ENCODE measurements at regions not wholly inside any gene's neighbourhood (a gene's known extent, or its start where the extent isn't known, plus 50 kb on each side); places are given as distances from the start of the nearest gene placed in this dataset.

- Histone ChIP-seq H3K14ac (ENCODE audit: insufficient read length) (no peak overlapping the region), H3K27me3 (replicated peaks in 1 of 4; ENCODE audit: control insufficient read depth in 3 of 4, extremely low read depth in 1 of 4, insufficient read depth in 3 of 4, low read length in 3 of 4) (no peaks in the 10 kb centered on the region)
- CTCF ChIA-PET (ENCODE audit: partially characterized antibody) = interaction anchor here (0.7 to 1.0 kb wide), 3 partner anchors 164 to 241 kb away, joined by 3 read pairs; no protein-coding TSS in a partner anchor
- TF ChIP-seq TCF12 (IDR thresholded peaks at IDR 0.05; ENCODE audit: low read depth, low read length) = no peak
- TF ChIP-seq RFX5 (IDR thresholded peaks at IDR 0.05; ENCODE audit: borderline replicate concordance, low read depth, low read length) = no peak
- TF ChIP-seq KDM5A (IDR thresholded peaks at IDR 0.05; ENCODE audit: low read length) = no peak
Measured at GRCh38 chr2:57333221-57333620, 713.4 kb upstream of the VRK2 start.

More at GRCh38 chr2:57333221-57333620, 713.4 kb upstream of the VRK2 start:
- H3K23me2 ChIP-seq (ENCODE audit: low read depth, low read length) = no peaks in the 10 kb centered on the region
- no peak overlapping the region for H2AFZ ChIP-seq (ENCODE audit: low read length)
- DNase-seq (ENCODE audit: low read depth in 1 of 2, low spot score in 2 of 2) (no peak), FAIRE-seq (no peak)
- WGBS, 2 experiments (ENCODE audit: extremely low coverage in 1 of 2, insufficient coverage in 1 of 2, insufficient read length in 1 of 2, insufficient replicate concordance in 2 of 2, low coverage in 1 of 2, low lambda C conversion rate in 2 of 2, missing lambda C conversion rate in 1 of 2) = 78% methylated on average over 1 of the region's 1 CpG; no CpG with 5 or more reads in 1 of the 2 experiments
- no peaks in the 10 kb centered on the region for H4K20me1 ChIP-seq (replicated peaks in 1 of 2; ENCODE audit: control insufficient read depth in 1 of 2, insufficient read depth in 2 of 2, low read length in 2 of 2)
- peaks cover 0 to 3% of the 10 kb centered on the region in 2 experiments; a peak in 1 of 4 replicates for H3K9me3 ChIP-seq (ENCODE audit: insufficient read depth in 2 of 2, low read depth in 1 of 2, low read length in 1 of 2)
- H3K4ac ChIP-seq (replicated peaks; ENCODE audit: insufficient read length, low read depth, low read length) = no peak overlapping the region
- H4K5ac ChIP-seq (ENCODE audit: insufficient read length, low read depth, low read length) = no peak overlapping the region
- H2BK5ac ChIP-seq (ENCODE audit: low read depth, low read length) = no peak overlapping the region
- H2BK15ac ChIP-seq (ENCODE audit: low read length) = no peak overlapping the region
- H3K56ac ChIP-seq (replicated peaks; ENCODE audit: insufficient read length, low read depth, low read length) = no peak overlapping the region
- no peak overlapping the region for H3K18ac ChIP-seq (ENCODE audit: extremely low read depth, low read length)
- no peak overlapping the region for H4K8ac ChIP-seq (ENCODE audit: extremely low read depth, insufficient read depth, low read length)
- no peak overlapping the region for H3K27ac ChIP-seq (ENCODE audit: low read depth, low read length)
- no peak overlapping the region for H3K4me3 ChIP-seq (ENCODE audit: extremely low read depth in 1 of 4, insufficient read depth in 2 of 4, low read depth in 3 of 4, low read length in 4 of 4)
- H3K9ac ChIP-seq (replicated peaks in 1 of 4; ENCODE audit: extremely low read depth in 1 of 4, low read depth in 3 of 4, low read length in 3 of 4) = no peak overlapping the region
- no peaks in the 10 kb centered on the region for H3K79me1 ChIP-seq (ENCODE audit: low read depth, low read length)
- no peaks in the 10 kb centered on the region for H3K36me3 ChIP-seq (ENCODE audit: control insufficient read depth in 2 of 4, insufficient read depth in 4 of 4, low read length in 3 of 4)
- no peaks in the 10 kb centered on the region for H3K4me1 ChIP-seq (replicated peaks in 1 of 4; ENCODE audit: control insufficient read depth in 3 of 4, insufficient read depth in 4 of 4, low read length in 3 of 4)
- POLR2A ChIA-PET (ENCODE audit: partially characterized antibody) = no interaction called here
- H3K4me2 ChIP-seq (ENCODE audit: insufficient read depth in 1 of 2, low read depth in 2 of 2, low read length in 2 of 2) = no peak overlapping the region
- no peak overlapping the region for H4K91ac ChIP-seq (replicated peaks; ENCODE audit: insufficient read length, low read length)
- no peak overlapping the region for H2AK5ac ChIP-seq (ENCODE audit: low read depth, low read length)
- no peak overlapping the region for H3K23ac ChIP-seq (ENCODE audit: insufficient read length)
- H2BK20ac ChIP-seq (ENCODE audit: low read length) = no peak overlapping the region
- H2BK12ac ChIP-seq (ENCODE audit: low read depth, low read length) = no peak overlapping the region
- no peak overlapping the region for H2BK120ac ChIP-seq (replicated peaks; ENCODE audit: low read depth, low read length)
- no peaks in the 10 kb centered on the region for H3K79me2 ChIP-seq (ENCODE audit: control insufficient read depth in 1 of 2, insufficient read depth in 2 of 2, low read length in 2 of 2)

All from H1 (cell line).